ENCODE measurements at regions not wholly inside any gene's neighbourhood (a gene's known extent, or its start where the extent isn't known, plus 50 kb on each side); places are given as distances from the start of the nearest gene placed in this dataset.

- no peak for DNase-seq (ENCODE audit: low spot score)
These were observed 393.1 kb upstream of the KLHL29 start for GRCh38 chr2:22991844-22992243.

GRCh38 chr2:22992441-22992840 is 392.5 kb upstream of the KLHL29 start:
- no peak for DNase-seq (ENCODE audit: low spot score)

GRCh38 chr2:22993250-22993649 is 391.7 kb upstream of the KLHL29 start:
- no peak for DNase-seq (ENCODE audit: low spot score)

GRCh38 chr2:22995576-22995975 is 389.4 kb upstream of the KLHL29 start:
- DNase-seq (ENCODE audit: low spot score) = no peak

- DNase-seq (ENCODE audit: low spot score) = no peak
These were observed 388.1 kb upstream of the KLHL29 start for GRCh38 chr2:22996911-22997310.

- no peak for DNase-seq (ENCODE audit: low spot score)
These were observed 386.6 kb upstream of the KLHL29 start for GRCh38 chr2:22998359-22998758.

GRCh38 chr2:22999951-23000350 is 385.0 kb upstream of the KLHL29 start:
- no peak for DNase-seq (ENCODE audit: low spot score)

- no peak for DNase-seq (ENCODE audit: low spot score)
These were observed 382.7 kb upstream of the KLHL29 start for GRCh38 chr2:23002234-23002633.

- DNase-seq (ENCODE audit: low spot score) = no peak
These were observed 379.5 kb upstream of the KLHL29 start for GRCh38 chr2:23005469-23005868.

- no peak for DNase-seq (ENCODE audit: low spot score)
These were observed 377.2 kb upstream of the KLHL29 start for GRCh38 chr2:23007631-23008235.

GRCh38 chr2:23008440-23008839 is 376.5 kb upstream of the KLHL29 start:
- no peak for DNase-seq (ENCODE audit: low spot score)

GRCh38 chr2:23008951-23009350 is 376.0 kb upstream of the KLHL29 start:
- DNase-seq (ENCODE audit: low spot score) = no peak

GRCh38 chr2:23009545-23010149 is 375.3 kb upstream of the KLHL29 start:
- peak; percentile 20 for DNase-seq (ENCODE audit: low spot score)

GRCh38 chr2:23012499-23012898 is 372.5 kb upstream of the KLHL29 start:
- DNase-seq (ENCODE audit: low spot score) = no peak

GRCh38 chr2:23015651-23016200 is 369.3 kb upstream of the KLHL29 start:
- DNase-seq (ENCODE audit: low spot score) = no peak

GRCh38 chr2:23019476-23019875 is 365.5 kb upstream of the KLHL29 start:
- DNase-seq (ENCODE audit: low spot score) = no peak

- no peak for DNase-seq (ENCODE audit: low spot score)
These were observed 364.3 kb upstream of the KLHL29 start for GRCh38 chr2:23020659-23021058.

GRCh38 chr2:23021311-23022120 is 363.5 kb upstream of the KLHL29 start:
- no peak for DNase-seq (ENCODE audit: low spot score)

- DNase-seq (ENCODE audit: low spot score) = no peak
These were observed 361.3 kb upstream of the KLHL29 start for GRCh38 chr2:23023722-23024121.

- DNase-seq (ENCODE audit: low spot score) = no peak
These were observed 358.3 kb upstream of the KLHL29 start for GRCh38 chr2:23026671-23027070.

GRCh38 chr2:23027396-23027795 is 357.6 kb upstream of the KLHL29 start:
- DNase-seq (ENCODE audit: low spot score) = no peak

- DNase-seq (ENCODE audit: low spot score) = no peak
These were observed 356.9 kb upstream of the KLHL29 start for GRCh38 chr2:23028106-23028505.

GRCh38 chr2:23029111-23029510 is 355.9 kb upstream of the KLHL29 start:
- no peak for DNase-seq (ENCODE audit: low spot score)

Data from AG08396 (cell line).